ENCODE measurements at regions not wholly inside any gene's neighbourhood (a gene's known extent, or its start where the extent isn't known, plus 50 kb on each side); places are given as distances from the start of the nearest gene placed in this dataset.

GRCh38 chr18:55696811-55697210, 108.8 kb upstream of the TCF4 start:
- H3K56ac ChIP-seq (ENCODE audit: insufficient read length, low read depth, low read length) = no peak overlapping the region
- H3K79me1 ChIP-seq (ENCODE audit: insufficient read depth, low read depth, low read length, poor library complexity, severe bottlenecking) = no peaks in the 10 kb centered on the region
- H2BK20ac ChIP-seq (ENCODE audit: low read depth, low read length, poor library complexity, severe bottlenecking) = no peak overlapping the region
- no CpG with 5 or more reads among the region's 3 CpGs for WGBS (ENCODE audit: extremely low coverage, insufficient read length, low lambda C conversion rate)
- no peaks in the 10 kb centered on the region for H3K79me2 ChIP-seq (ENCODE audit: insufficient read depth, low read length)
- no peak overlapping the region for H2BK5ac ChIP-seq (ENCODE audit: insufficient read length, low read length)
- no peak overlapping the region for H2AK5ac ChIP-seq (ENCODE audit: insufficient read length, low read length)
- H3K23me2 ChIP-seq (ENCODE audit: insufficient read length, low read depth, low read length, poor library complexity, severe bottlenecking) = no peaks in the 10 kb centered on the region
- H3K4me1 ChIP-seq (ENCODE audit: insufficient read depth, low read length) = no peaks in the 10 kb centered on the region
- H3K27me3 ChIP-seq (ENCODE audit: insufficient read depth, low read length) = no peaks in the 10 kb centered on the region
- no peak overlapping the region for H3K4me2 ChIP-seq (ENCODE audit: insufficient read depth, insufficient read length, low read length)
- Mint-ChIP-seq H3K36me3 (ENCODE audit: insufficient read depth in 1 of 3, low read depth in 3 of 3) (peaks cover 0 to 1% (median 0%) of the 10 kb centered on the region in 3 experiments; a peak in 1 of 7 replicates), H3K4me1 (no peaks in the 10 kb centered on the region), H3K9me3 (peaks cover 0 to 2% of the 10 kb centered on the region in 2 experiments; a peak in 1 of 5 replicates), H3K27ac (no peak overlapping the region; a peak in 1 of 7 replicates), H3K4me3 (no peak overlapping the region), H3K27me3 (ENCODE audit: low read depth) (no peaks in the 10 kb centered on the region)
- TF ChIP-seq CTCF (conservative IDR thresholded peaks at IDR 0.05) = no peak
- no peak overlapping the region for H3K27ac ChIP-seq (ENCODE audit: insufficient read length, low read depth, low read length)
- no peaks in the 10 kb centered on the region for H3K9me3 ChIP-seq (ENCODE audit: control insufficient read depth, low read depth, low read length)
- no peak overlapping the region for H3K4ac ChIP-seq (ENCODE audit: low read depth, low read length)
- no peak overlapping the region for H3K14ac ChIP-seq (ENCODE audit: insufficient read depth, low read length)
- no peak overlapping the region for H3K23ac ChIP-seq (ENCODE audit: insufficient read length, low read depth, low read length)
- H2AFZ ChIP-seq (ENCODE audit: low read length) = no peak overlapping the region
- no peak overlapping the region for H4K8ac ChIP-seq (replicated peaks; ENCODE audit: insufficient read length, low read depth, low read length)
- H2BK15ac ChIP-seq (ENCODE audit: low read depth, low read length) = no peak overlapping the region
- H4K91ac ChIP-seq (ENCODE audit: insufficient read length, low read depth, low read length) = no peak overlapping the region
- H4K5ac ChIP-seq (ENCODE audit: insufficient read length, low read depth, low read length) = no peak overlapping the region
- H3T11ph ChIP-seq (ENCODE audit: low read length) = no peak overlapping the region
- DNase-seq = no peak
- H3K9ac ChIP-seq (ENCODE audit: extremely low read depth, insufficient read length, low read length) = no peak overlapping the region
- H3K18ac ChIP-seq (ENCODE audit: insufficient read length, low read depth, low read length) = no peak overlapping the region
- no peak overlapping the region for H2BK12ac ChIP-seq (ENCODE audit: insufficient read length, low read depth, low read length)
- H2BK120ac ChIP-seq (ENCODE audit: low read depth, low read length, poor library complexity, severe bottlenecking) = no peak overlapping the region
- no peaks in the 10 kb centered on the region for H4K20me1 ChIP-seq (ENCODE audit: control insufficient read depth, insufficient read depth, insufficient read length)
